ENCODE measurements at regions not wholly inside any gene's neighbourhood (a gene's known extent, or its start where the extent isn't known, plus 50 kb on each side); places are given as distances from the start of the nearest gene placed in this dataset.

GRCh38 chr9:107624234-107624948 lies 134.8 kb upstream of the KLF4 start:
- Mint-ChIP-seq H3K36me3 (ENCODE audit: insufficient read depth) (no peaks in the 10 kb centered on the region), H3K4me1 (ENCODE audit: low read depth) (peaks cover 21% of the 10 kb centered on the region), H3K4me3 (ENCODE audit: low read depth) (no peak overlapping the region), H3K9me3 (ENCODE audit: low read depth) (no peaks in the 10 kb centered on the region), H3K27ac (no peak overlapping the region), H3K27me3 (peaks cover 89% of the 10 kb centered on the region)
- no peak for DNase-seq (ENCODE audit: low spot score, unreplicated experiment)
- TF ChIP-seq CTCF (IDR thresholded peaks at IDR 0.05; ENCODE audit: unreplicated experiment) = no peak

GRCh38 chr9:107621436-107621835 lies 131.9 kb upstream of the KLF4 start:
- H3K4me3 Mint-ChIP-seq (ENCODE audit: low read depth) = no peak overlapping the region
- no peak overlapping the region for H3K27ac Mint-ChIP-seq
- H3K9me3 Mint-ChIP-seq (ENCODE audit: low read depth) = no peaks in the 10 kb centered on the region
- peaks cover 87% of the 10 kb centered on the region for H3K27me3 Mint-ChIP-seq
- peaks cover 8% of the 10 kb centered on the region for H3K4me1 Mint-ChIP-seq (ENCODE audit: low read depth)
- no peak for TF ChIP-seq CTCF (IDR thresholded peaks at IDR 0.05; ENCODE audit: unreplicated experiment)
- H3K36me3 Mint-ChIP-seq (ENCODE audit: insufficient read depth) = no peaks in the 10 kb centered on the region
- no peak for DNase-seq (ENCODE audit: low spot score, unreplicated experiment)

GRCh38 chr9:107620801-107621200 lies 131.2 kb upstream of the KLF4 start:
- no peaks in the 10 kb centered on the region for H3K36me3 Mint-ChIP-seq (ENCODE audit: insufficient read depth)
- no peak for DNase-seq (ENCODE audit: low spot score, unreplicated experiment)

GRCh38 chr9:107620236-107620635 lies 130.7 kb upstream of the KLF4 start:
- H3K4me3 Mint-ChIP-seq (ENCODE audit: low read depth) = no peak overlapping the region
- no peaks in the 10 kb centered on the region for H3K9me3 Mint-ChIP-seq (ENCODE audit: low read depth)
- no peaks in the 10 kb centered on the region for H3K36me3 Mint-ChIP-seq (ENCODE audit: insufficient read depth)
- H3K27ac Mint-ChIP-seq = no peak overlapping the region
- TF ChIP-seq CTCF (IDR thresholded peaks at IDR 0.05; ENCODE audit: unreplicated experiment) = no peak
- no peak for DNase-seq (ENCODE audit: low spot score, unreplicated experiment)
- H3K4me1 Mint-ChIP-seq (ENCODE audit: low read depth) = peaks cover 8% of the 10 kb centered on the region
- peaks cover 91% of the 10 kb centered on the region for H3K27me3 Mint-ChIP-seq

More at GRCh38 chr9:107620801-107621200, 131.2 kb upstream of the KLF4 start:
- no peak overlapping the region for H3K27ac Mint-ChIP-seq
- no peaks in the 10 kb centered on the region for H3K9me3 Mint-ChIP-seq (ENCODE audit: low read depth)
- TF ChIP-seq CTCF (IDR thresholded peaks at IDR 0.05; ENCODE audit: unreplicated experiment) = no peak
- no peak overlapping the region for H3K4me3 Mint-ChIP-seq (ENCODE audit: low read depth)
- peaks cover 86% of the 10 kb centered on the region for H3K27me3 Mint-ChIP-seq
- H3K4me1 Mint-ChIP-seq (ENCODE audit: low read depth) = peaks cover 8% of the 10 kb centered on the region

- Mint-ChIP-seq H3K27ac (no peak overlapping the region), H3K4me1 (ENCODE audit: low read depth) (peaks cover 1% of the 10 kb centered on the region), H3K4me3 (ENCODE audit: low read depth) (no peak overlapping the region), H3K36me3 (ENCODE audit: insufficient read depth) (no peaks in the 10 kb centered on the region), H3K27me3 (peaks cover 88% of the 10 kb centered on the region), H3K9me3 (ENCODE audit: low read depth) (no peaks in the 10 kb centered on the region)
- TF ChIP-seq CTCF (IDR thresholded peaks at IDR 0.05; ENCODE audit: unreplicated experiment) = no peak
- DNase-seq (ENCODE audit: low spot score, unreplicated experiment) = no peak
Observed at GRCh38 chr9:107615321-107615720, 125.8 kb upstream of the KLF4 start.
